ENCODE measurements at regions not wholly inside any gene's neighbourhood (a gene's known extent, or its start where the extent isn't known, plus 50 kb on each side); places are given as distances from the start of the nearest gene placed in this dataset.

- Histone ChIP-seq H3K4me1 (ENCODE audit: control insufficient read depth, insufficient read depth, low read length) (no peaks in the 10 kb centered on the region), H3K27ac (ENCODE audit: low read length) (no peak overlapping the region), H3K27me3 (ENCODE audit: control insufficient read depth, insufficient read depth, low read length) (no peaks in the 10 kb centered on the region), H3K36me3 (ENCODE audit: control insufficient read depth, insufficient read depth, low read length) (no peaks in the 10 kb centered on the region), H3K9me3 (ENCODE audit: control insufficient read depth, insufficient read depth, low read depth, low read length) (no peaks in the 10 kb centered on the region), H3K4me3 (ENCODE audit: low read depth in 2 of 2, low read length in 2 of 2) (no peak overlapping the region)
- BruUV-seq (replicated peaks), result no TSS peak
- no peak for ATAC-seq
- CTCF ChIA-PET, result no interaction called here
- no peak for DNase-seq (ENCODE audit: low read depth, low spot score)
- POLR2A ChIA-PET, result no interaction called here
- intact Hi-C loops (cut with micrococcal nuclease; ENCODE audit: unreplicated experiment) (no loop called here), in situ Hi-C loops (cut with HindIII; ENCODE audit: low pct_unique_long_range_greater_than_20kb, low sequenced_read_pairs) (no loop called here)
- TF ChIP-seq POLR2AphosphoS5 (IDR thresholded peaks at IDR 0.05; ENCODE audit: low read depth, low read length), result no peak
- TF ChIP-seq, protein P1, sequence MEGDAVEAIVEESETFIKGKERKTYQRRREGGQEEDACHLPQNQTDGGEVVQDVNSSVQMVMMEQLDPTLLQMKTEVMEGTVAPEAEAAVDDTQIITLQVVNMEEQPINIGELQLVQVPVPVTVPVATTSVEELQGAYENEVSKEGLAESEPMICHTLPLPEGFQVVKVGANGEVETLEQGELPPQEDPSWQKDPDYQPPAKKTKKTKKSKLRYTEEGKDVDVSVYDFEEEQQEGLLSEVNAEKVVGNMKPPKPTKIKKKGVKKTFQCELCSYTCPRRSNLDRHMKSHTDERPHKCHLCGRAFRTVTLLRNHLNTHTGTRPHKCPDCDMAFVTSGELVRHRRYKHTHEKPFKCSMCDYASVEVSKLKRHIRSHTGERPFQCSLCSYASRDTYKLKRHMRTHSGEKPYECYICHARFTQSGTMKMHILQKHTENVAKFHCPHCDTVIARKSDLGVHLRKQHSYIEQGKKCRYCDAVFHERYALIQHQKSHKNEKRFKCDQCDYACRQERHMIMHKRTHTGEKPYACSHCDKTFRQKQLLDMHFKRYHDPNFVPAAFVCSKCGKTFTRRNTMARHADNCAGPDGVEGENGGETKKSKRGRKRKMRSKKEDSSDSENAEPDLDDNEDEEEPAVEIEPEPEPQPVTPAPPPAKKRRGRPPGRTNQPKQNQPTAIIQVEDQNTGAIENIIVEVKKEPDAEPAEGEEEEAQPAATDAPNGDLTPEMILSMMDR (IDR thresholded peaks at IDR 0.05), result no peak
Observed at GRCh38 chr13:21925720-21926119, 254.8 kb downstream of the FGF9 start.

DNA sequence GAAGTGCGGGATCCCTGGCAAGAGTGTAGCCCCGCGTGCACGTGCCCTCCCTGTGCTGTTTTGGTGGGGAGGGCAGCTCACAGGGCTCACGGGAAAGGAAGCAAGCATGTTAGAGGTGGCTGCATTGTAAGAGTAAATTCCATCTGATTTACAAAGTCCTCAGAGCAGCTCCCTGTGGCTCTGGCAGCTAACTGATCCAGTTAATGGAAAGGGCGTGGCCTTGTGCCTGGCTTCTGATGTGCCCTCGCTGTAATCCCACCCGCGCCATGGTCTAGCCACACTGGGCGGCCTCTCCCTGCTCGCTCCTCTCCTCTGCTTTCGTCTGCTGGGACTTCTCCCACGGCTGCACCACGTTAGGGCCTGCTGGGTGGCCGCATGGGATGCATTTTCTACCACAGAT is 258.5 kb downstream of the FGF9 start:
- BruUV-seq (replicated peaks), result no TSS peak
- Histone ChIP-seq H3K4me1 (ENCODE audit: control insufficient read depth, insufficient read depth, low read length) (no peaks in the 10 kb centered on the region), H3K36me3 (ENCODE audit: control insufficient read depth, insufficient read depth, low read length) (no peaks in the 10 kb centered on the region), H3K27me3 (ENCODE audit: control insufficient read depth, insufficient read depth, low read length) (no peaks in the 10 kb centered on the region), H3K9me3 (ENCODE audit: control insufficient read depth, insufficient read depth, low read depth, low read length) (no peaks in the 10 kb centered on the region), H3K4me3 (ENCODE audit: low read depth in 2 of 2, low read length in 2 of 2) (no peak overlapping the region), H3K27ac (ENCODE audit: low read length) (no peak overlapping the region)
- intact Hi-C loops (cut with micrococcal nuclease; ENCODE audit: unreplicated experiment), result no loop called here
- in situ Hi-C loops (cut with HindIII; ENCODE audit: low pct_unique_long_range_greater_than_20kb, low sequenced_read_pairs), result no loop called here
- TF ChIP-seq POLR2AphosphoS5 (IDR thresholded peaks at IDR 0.05; ENCODE audit: low read depth, low read length) (no peak), TCF7L2 (IDR thresholded peaks at IDR 0.05; ENCODE audit: low read depth, low read length) (no peak), REST (IDR thresholded peaks at IDR 0.05; ENCODE audit: insufficient read depth in 1 of 2, low read depth in 2 of 2, low read length in 1 of 2) (no peak), SIN3A (IDR thresholded peaks at IDR 0.05; ENCODE audit: borderline replicate concordance, insufficient read depth, low read depth, low read length) (no peak)
- TF ChIP-seq, protein P1 (IDR thresholded peaks at IDR 0.05), result no peak
- DNase-seq (ENCODE audit: low read depth, low spot score), result no peak
- CTCF ChIA-PET, result no interaction called here
- POLR2A ChIA-PET, result no interaction called here
- no peak for ATAC-seq

DNA sequence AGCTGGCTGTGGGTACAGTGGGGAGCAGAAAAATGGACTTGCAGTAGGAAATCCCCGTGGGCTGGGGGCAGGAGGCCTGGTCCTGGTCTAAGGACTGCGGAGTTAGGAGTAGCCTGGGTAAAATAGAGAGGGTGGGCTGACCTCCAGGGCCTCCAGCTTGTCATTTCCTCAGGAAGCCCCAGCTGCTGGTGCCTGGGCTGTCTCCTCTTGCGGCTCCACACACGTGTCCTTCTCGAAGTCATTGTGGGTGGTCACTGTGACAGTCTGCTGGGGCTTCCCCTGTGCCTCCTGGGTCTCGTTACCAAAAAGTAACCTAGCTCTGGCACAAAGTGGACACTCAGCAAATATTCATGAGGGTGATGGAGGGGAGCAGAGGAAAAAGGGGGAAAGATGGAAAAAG is 259.7 kb downstream of the FGF9 start:
- ATAC-seq (no peak), DNase-seq (ENCODE audit: low read depth, low spot score) (no peak)
- CTCF ChIA-PET, result no interaction called here
- TF ChIP-seq, protein P1 (IDR thresholded peaks at IDR 0.05), result no peak
- TF ChIP-seq POLR2AphosphoS5 (IDR thresholded peaks at IDR 0.05; ENCODE audit: low read depth, low read length) (no peak), SIN3A (IDR thresholded peaks at IDR 0.05; ENCODE audit: borderline replicate concordance, insufficient read depth, low read depth, low read length) (no peak), TCF7L2 (IDR thresholded peaks at IDR 0.05; ENCODE audit: low read depth, low read length) (no peak), REST (IDR thresholded peaks at IDR 0.05; ENCODE audit: insufficient read depth in 1 of 2, low read depth in 2 of 2, low read length in 1 of 2) (no peak)
- Histone ChIP-seq H3K4me3 (ENCODE audit: low read depth in 2 of 2, low read length in 2 of 2) (no peak overlapping the region), H3K27ac (ENCODE audit: low read length) (no peak overlapping the region), H3K4me1 (ENCODE audit: control insufficient read depth, insufficient read depth, low read length) (no peaks in the 10 kb centered on the region), H3K9me3 (ENCODE audit: control insufficient read depth, insufficient read depth, low read depth, low read length) (no peaks in the 10 kb centered on the region), H3K27me3 (ENCODE audit: control insufficient read depth, insufficient read depth, low read length) (no peaks in the 10 kb centered on the region), H3K36me3 (ENCODE audit: control insufficient read depth, insufficient read depth, low read length) (no peaks in the 10 kb centered on the region)
- intact Hi-C loops (cut with micrococcal nuclease; ENCODE audit: unreplicated experiment), result no loop called here
- no TSS peak for BruUV-seq (replicated peaks)
- POLR2A ChIA-PET, result no interaction called here
- in situ Hi-C loops (cut with HindIII; ENCODE audit: low pct_unique_long_range_greater_than_20kb, low sequenced_read_pairs), result no loop called here
